CD4-positive, CD25-positive, alpha-beta regulatory T cell (primary cell): ENCODE measurements at regions not wholly inside any gene's neighbourhood (a gene's known extent, or its start where the extent isn't known, plus 50 kb on each side); places are given as distances from the start of the nearest gene placed in this dataset.

Experiments
- ATAC-seq, 2 donors: fragments of 150-1000 bp; cut with Tn5 transposase; one replicate each; pipeline ENCODE4 v1.10.0; 2021; ENCODE audit warnings: low read depth in 2 of 2, moderate number of reproducible peaks in 2 of 2, moderate library complexity in 1 of 2
- DNase-seq, 3 donors: peaks; one replicate each; pipeline versions ENCODE4 v3.0.0 to v3.0.0-alpha.2; 2012 to 2022; ENCODE audit warnings: mixed read lengths in 1 of 3
- H3K27ac ChIP-seq: one replicate; pipeline ENCODE4 v1.7.0; 2013; ENCODE audit warnings: mild to moderate bottlenecking, low read length; ENCODE audit not compliant: insufficient read depth, poor library complexity, severe bottlenecking
- H3K27me3 ChIP-seq: one replicate; pipeline ENCODE4 v1.7.0; 2013; ENCODE audit warnings: low read length; ENCODE audit not compliant: control insufficient read depth, insufficient read depth
- H3K36me3 ChIP-seq: one replicate; pipeline ENCODE4 v1.7.0; 2013; ENCODE audit warnings: mild to moderate bottlenecking, low read length, moderate library complexity; ENCODE audit not compliant: control insufficient read depth, insufficient read depth
- H3K4me1 ChIP-seq: 2 replicates; pipeline ENCODE4 v1.7.0; 2013; ENCODE audit warnings: mild to moderate bottlenecking, low read length; ENCODE audit not compliant: insufficient read depth, control insufficient read depth, poor library complexity, severe bottlenecking
- H3K4me3 ChIP-seq: one replicate; pipeline ENCODE4 v1.7.0; 2013; ENCODE audit warnings: low read depth, mild to moderate bottlenecking, low read length, moderate library complexity
- H3K9me3 ChIP-seq, 2 experiments: 1 replicate in 1 of 2; 2 replicates in 1 of 2; pipeline ENCODE4 v1.7.0; 2013; ENCODE audit warnings: low read length in 2 of 2, mild to moderate bottlenecking in 1 of 2, moderate library complexity in 1 of 2; ENCODE audit not compliant: control insufficient read depth in 2 of 2
- H3K27ac Mint-ChIP-seq, 3 donors: one replicate each; pipeline ENCODE4 v1.8.0; 2020 to 2022; ENCODE audit warnings: mild to moderate bottlenecking in 3 of 3, mixed read lengths in 3 of 3, moderate library complexity in 2 of 3
- H3K27me3 Mint-ChIP-seq: one replicate; pipeline ENCODE4 v1.8.0; 2022; ENCODE audit warnings: mild to moderate bottlenecking, mixed read lengths
- H3K36me3 Mint-ChIP-seq: one replicate; pipeline ENCODE4 v1.8.0; 2020; ENCODE audit warnings: mixed read lengths
- H3K4me1 Mint-ChIP-seq, 4 donors: one replicate each; pipeline ENCODE4 v1.8.0; 2020 to 2022; ENCODE audit warnings: mixed read lengths in 4 of 4, mild to moderate bottlenecking in 1 of 4
- H3K4me3 Mint-ChIP-seq, 4 donors: one replicate each; pipeline ENCODE4 v1.8.0; 2020 to 2022; ENCODE audit warnings: mild to moderate bottlenecking in 4 of 4, mixed read lengths in 4 of 4, moderate library complexity in 3 of 4
- H3K9me3 Mint-ChIP-seq, 7 donors: one replicate each; pipeline ENCODE4 v1.8.0; 2020 to 2022; ENCODE audit warnings: mixed read lengths in 7 of 7, mild to moderate bottlenecking in 3 of 7, moderate library complexity in 2 of 7

DNA sequence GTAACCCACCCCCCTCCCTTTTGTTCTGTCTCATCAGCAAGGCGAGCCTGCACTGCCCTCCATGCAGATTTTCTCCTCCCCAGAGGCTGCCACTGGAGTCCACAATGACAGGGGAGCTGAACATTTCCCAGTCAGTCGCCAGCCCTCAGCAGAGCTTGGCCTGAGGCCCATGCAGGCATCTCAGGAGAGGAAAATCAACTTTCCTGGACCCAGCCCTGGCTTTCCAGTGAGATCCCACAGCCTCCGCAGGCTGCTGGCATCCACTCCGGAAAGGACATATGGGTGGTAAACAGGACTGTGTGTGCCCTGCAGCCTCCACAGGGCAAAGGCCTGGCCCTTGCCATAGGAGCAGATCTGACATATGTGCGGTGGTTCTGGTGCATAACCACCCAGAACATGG lies 253.8 kb downstream of the TNS1 start:
- peaks cover 7% of the 10 kb centered on the region for H3K36me3 Mint-ChIP-seq
- no peak overlapping the region for H3K27ac Mint-ChIP-seq
- H3K4me3 Mint-ChIP-seq: no peak overlapping the region
- Histone ChIP-seq H3K4me1 (no peaks in the 10 kb centered on the region), H3K27ac (no peak overlapping the region), H3K36me3 (no peaks in the 10 kb centered on the region), H3K9me3 (no peaks in the 10 kb centered on the region), H3K27me3 (no peaks in the 10 kb centered on the region), H3K4me3 (no peak overlapping the region)
- H3K9me3 Mint-ChIP-seq: peaks cover 0 to 5% (median 0%) of the 10 kb centered on the region in 7 donors
- H3K4me1 Mint-ChIP-seq: no peaks in the 10 kb centered on the region
- DNase-seq (no peak), ATAC-seq (no peak)
- H3K27me3 Mint-ChIP-seq: peaks cover 4% of the 10 kb centered on the region

DNA sequence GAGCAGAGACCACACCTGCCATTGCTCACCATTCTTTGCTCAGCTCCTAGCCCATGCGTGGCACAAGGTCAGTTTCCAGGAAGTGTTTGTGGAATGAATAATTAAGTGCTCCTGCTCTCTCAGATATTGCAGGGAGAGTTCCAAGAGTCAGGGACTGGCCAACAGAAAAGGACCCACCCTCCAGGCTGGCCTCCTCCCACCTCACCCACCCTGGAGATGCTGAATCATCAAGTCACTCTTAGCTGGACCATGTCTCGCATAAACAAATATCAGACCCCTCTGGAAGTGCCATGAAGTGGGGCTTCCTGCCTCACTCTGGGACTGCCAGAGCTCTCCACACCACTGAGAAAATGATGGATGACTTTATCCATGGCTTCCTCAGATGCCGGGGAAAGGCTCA lies 256.0 kb downstream of the TNS1 start:
- ATAC-seq (no peak), DNase-seq (no peak)
- peaks cover 2% of the 10 kb centered on the region for H3K36me3 Mint-ChIP-seq
- Histone ChIP-seq H3K9me3 (no peaks in the 10 kb centered on the region), H3K4me3 (no peak overlapping the region), H3K36me3 (no peaks in the 10 kb centered on the region), H3K4me1 (no peaks in the 10 kb centered on the region), H3K27me3 (no peaks in the 10 kb centered on the region), H3K27ac (no peak overlapping the region)
- H3K4me1 Mint-ChIP-seq: no peaks in the 10 kb centered on the region
- H3K27ac Mint-ChIP-seq: no peak overlapping the region
- H3K9me3 Mint-ChIP-seq: peaks cover 0 to 5% (median 0%) of the 10 kb centered on the region in 7 donors
- H3K27me3 Mint-ChIP-seq: peaks cover 8% of the 10 kb centered on the region
- H3K4me3 Mint-ChIP-seq: no peak overlapping the region

DNA sequence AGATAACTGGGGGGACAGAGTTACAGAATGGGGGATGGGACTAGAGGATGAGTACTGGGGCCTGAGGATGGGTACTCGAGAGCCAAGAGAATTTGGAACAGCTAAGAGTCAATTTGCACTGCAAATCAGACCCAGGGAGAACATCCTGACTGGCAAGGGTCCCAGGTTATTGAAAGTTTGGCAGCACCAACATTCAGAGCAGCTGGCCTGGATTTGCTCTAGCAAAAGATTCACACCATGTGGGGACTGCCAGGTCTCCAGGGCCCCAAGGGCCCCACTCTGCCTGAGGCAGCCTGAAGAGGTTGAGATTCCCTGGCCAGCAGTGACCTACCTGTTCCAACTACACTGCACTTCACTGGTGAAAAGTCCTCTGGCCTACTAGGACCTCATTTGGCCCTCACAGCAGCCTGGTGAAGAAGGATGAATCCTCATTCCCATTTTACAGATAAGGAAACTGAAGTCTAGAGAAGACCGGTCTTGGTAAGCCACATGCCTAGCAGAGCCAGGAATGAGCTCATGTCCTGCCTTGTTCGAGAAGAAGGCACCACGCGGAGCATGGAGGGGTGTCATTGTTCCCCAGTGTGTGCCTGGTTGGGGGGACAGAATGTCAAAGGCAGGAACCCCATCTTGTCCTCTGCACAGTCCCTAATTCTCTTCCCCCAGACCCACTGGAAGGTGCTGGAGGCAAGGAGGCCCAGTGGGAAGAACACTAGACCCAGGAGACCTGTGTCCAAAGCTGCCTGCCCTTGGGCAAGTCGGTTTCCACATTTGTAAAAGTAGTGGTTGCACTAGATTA lies 258.6 kb downstream of the TNS1 start:
- no peaks in the 10 kb centered on the region for H3K36me3 ChIP-seq
- Mint-ChIP-seq H3K36me3 (no peaks in the 10 kb centered on the region), H3K9me3 (peaks cover 0 to 5% (median 0%) of the 10 kb centered on the region in 7 donors), H3K27me3 (peaks cover 8% of the 10 kb centered on the region), H3K27ac (peak overlapping the region in 1 of 3 donors; percentile 2), H3K4me3 (no peak overlapping the region), H3K4me1 (no peaks in the 10 kb centered on the region)
- ATAC-seq: no peak
- DNase-seq: no peak
- no peak overlapping the region for H3K27ac ChIP-seq
- H3K27me3 ChIP-seq: no peaks in the 10 kb centered on the region
- no peaks in the 10 kb centered on the region for H3K4me1 ChIP-seq
- no peak overlapping the region for H3K4me3 ChIP-seq
- H3K9me3 ChIP-seq: no peaks in the 10 kb centered on the region

DNA sequence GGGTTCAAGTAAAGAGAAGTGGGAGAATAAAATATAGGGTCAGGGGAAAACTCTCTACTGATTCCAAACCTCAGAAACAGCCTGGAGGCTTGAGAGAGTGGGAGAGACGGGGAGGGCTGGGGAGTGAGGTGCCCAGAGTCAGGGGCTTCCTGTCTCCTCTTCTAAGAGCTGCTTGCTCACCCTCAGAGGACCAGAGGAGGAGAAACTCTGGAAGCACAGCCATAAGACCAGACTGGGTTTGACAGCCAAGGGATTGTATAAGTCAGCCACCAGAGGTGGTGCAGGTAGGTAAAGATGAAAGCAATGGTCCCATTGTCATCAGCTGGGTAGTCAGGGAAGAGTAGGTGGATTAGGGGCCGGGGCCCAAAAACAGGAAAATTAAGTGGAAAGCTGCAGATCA lies 259.4 kb downstream of the TNS1 start:
- H3K27ac Mint-ChIP-seq: no peak overlapping the region
- ATAC-seq: no peak
- DNase-seq: no peak

DNA sequence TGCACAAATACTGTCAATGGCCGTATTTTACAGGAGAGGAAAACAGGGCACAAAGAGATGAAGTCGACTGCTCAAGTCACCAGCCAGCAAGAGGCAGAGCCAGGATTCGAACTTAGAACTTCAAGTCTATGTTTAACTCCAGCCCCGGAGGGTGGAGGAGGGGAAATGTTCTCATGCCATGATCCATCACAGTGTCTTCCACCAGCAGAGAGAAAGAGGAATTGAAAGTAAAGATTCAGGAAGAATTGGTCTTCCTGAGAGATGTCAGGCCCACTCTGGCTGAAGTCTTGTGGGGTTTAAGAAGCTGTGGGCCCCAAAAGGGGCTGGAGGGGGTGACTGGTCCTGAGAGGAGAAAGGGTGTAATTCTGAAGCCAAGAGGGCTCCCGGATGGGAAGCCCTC lies 260.0 kb downstream of the TNS1 start:
- H3K9me3 Mint-ChIP-seq: peaks cover 0 to 5% (median 0%) of the 10 kb centered on the region in 7 donors
- DNase-seq: no peak
- H3K27me3 Mint-ChIP-seq: peaks cover 4% of the 10 kb centered on the region
- no peaks in the 10 kb centered on the region for H3K4me1 ChIP-seq
- H3K4me1 Mint-ChIP-seq: no peaks in the 10 kb centered on the region
- no peaks in the 10 kb centered on the region for H3K9me3 ChIP-seq
- no peak overlapping the region for H3K27ac ChIP-seq
- no peak overlapping the region for H3K27ac Mint-ChIP-seq
- no peak overlapping the region for H3K4me3 ChIP-seq
- H3K36me3 ChIP-seq: no peaks in the 10 kb centered on the region
- no peaks in the 10 kb centered on the region for H3K36me3 Mint-ChIP-seq
- no peak overlapping the region for H3K4me3 Mint-ChIP-seq
- no peaks in the 10 kb centered on the region for H3K27me3 ChIP-seq
- ATAC-seq: no peak

More for the DNA sequence above, 259.4 kb downstream of the TNS1 start:
- Histone ChIP-seq H3K27ac (no peak overlapping the region), H3K36me3 (no peaks in the 10 kb centered on the region), H3K27me3 (no peaks in the 10 kb centered on the region), H3K4me3 (no peak overlapping the region), H3K4me1 (no peaks in the 10 kb centered on the region), H3K9me3 (no peaks in the 10 kb centered on the region)
- Mint-ChIP-seq H3K36me3 (no peaks in the 10 kb centered on the region), H3K9me3 (peaks cover 0 to 5% (median 0%) of the 10 kb centered on the region in 7 donors), H3K4me1 (no peaks in the 10 kb centered on the region), H3K27me3 (peaks cover 5% of the 10 kb centered on the region), H3K4me3 (no peak overlapping the region)

DNA sequence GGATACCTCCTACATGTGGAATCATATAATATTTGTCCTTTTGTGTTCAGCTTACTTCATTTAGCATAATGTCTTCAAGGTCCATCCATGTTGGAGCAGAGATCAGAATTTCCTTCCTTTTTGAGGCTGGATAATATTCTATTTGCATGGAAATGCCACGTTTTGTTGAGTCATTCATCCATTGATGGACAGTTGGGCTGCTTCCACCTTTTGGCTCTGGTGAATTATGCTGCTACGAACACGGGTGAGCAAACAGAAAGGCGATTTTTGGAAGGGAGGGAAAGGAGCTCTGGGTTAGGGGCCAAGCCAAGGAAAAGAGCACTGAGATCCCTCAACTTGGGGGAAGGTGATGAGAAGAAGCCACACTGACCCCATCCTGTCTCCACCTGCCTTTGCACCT lies 260.5 kb downstream of the TNS1 start:
- Histone ChIP-seq H3K27ac (no peak overlapping the region), H3K9me3 (no peaks in the 10 kb centered on the region), H3K27me3 (no peaks in the 10 kb centered on the region), H3K4me3 (no peak overlapping the region), H3K36me3 (no peaks in the 10 kb centered on the region), H3K4me1 (no peaks in the 10 kb centered on the region)
- Mint-ChIP-seq H3K9me3 (peaks cover 0 to 5% (median 0%) of the 10 kb centered on the region in 7 donors), H3K4me1 (no peaks in the 10 kb centered on the region), H3K4me3 (no peak overlapping the region), H3K27ac (peak overlapping the region in 1 of 3 donors; percentile 64), H3K27me3 (peaks cover 4% of the 10 kb centered on the region), H3K36me3 (no peaks in the 10 kb centered on the region)
- ATAC-seq (no peak), DNase-seq (no peak)

DNA sequence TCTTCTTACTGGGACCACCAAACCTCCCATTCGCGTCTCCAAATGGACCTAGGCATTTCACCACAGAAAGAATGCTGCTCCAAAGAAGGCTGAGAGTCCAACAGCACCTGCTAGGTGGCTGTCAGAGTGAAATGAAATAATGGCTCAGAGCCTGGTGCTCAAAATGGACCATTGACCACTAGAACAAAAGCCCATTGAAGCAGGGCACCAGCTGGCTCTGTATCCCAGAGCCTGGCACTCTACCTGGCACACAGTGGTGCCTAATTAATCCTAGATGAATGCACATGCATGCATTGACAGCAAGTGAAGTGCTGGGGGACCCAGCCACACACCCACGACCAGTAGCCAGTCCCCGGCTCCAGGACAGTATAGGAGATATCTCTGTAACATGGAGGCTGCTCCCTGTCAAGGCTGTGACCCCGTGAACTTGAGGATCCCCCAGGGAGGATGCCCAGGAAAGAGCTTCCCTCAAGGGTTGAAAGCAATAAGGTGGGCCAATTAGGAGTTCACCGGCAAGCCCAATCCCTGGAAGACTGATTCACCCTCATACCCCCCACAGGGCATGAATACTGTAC lies 261.3 kb downstream of the TNS1 start:
- no peaks in the 10 kb centered on the region for H3K27me3 ChIP-seq
- peaks cover 4% of the 10 kb centered on the region for H3K27me3 Mint-ChIP-seq
- no peaks in the 10 kb centered on the region for H3K4me1 Mint-ChIP-seq
- H3K36me3 ChIP-seq: no peaks in the 10 kb centered on the region
- H3K9me3 ChIP-seq: no peaks in the 10 kb centered on the region
- no peaks in the 10 kb centered on the region for H3K36me3 Mint-ChIP-seq
- DNase-seq (no peak), ATAC-seq (no peak)
- H3K27ac Mint-ChIP-seq: no peak overlapping the region
- H3K9me3 Mint-ChIP-seq: peaks cover 0 to 4% (median 0%) of the 10 kb centered on the region in 7 donors
- no peak overlapping the region for H3K27ac ChIP-seq
- H3K4me1 ChIP-seq: no peaks in the 10 kb centered on the region
- H3K4me3 ChIP-seq: no peak overlapping the region
- H3K4me3 Mint-ChIP-seq: no peak overlapping the region

DNA sequence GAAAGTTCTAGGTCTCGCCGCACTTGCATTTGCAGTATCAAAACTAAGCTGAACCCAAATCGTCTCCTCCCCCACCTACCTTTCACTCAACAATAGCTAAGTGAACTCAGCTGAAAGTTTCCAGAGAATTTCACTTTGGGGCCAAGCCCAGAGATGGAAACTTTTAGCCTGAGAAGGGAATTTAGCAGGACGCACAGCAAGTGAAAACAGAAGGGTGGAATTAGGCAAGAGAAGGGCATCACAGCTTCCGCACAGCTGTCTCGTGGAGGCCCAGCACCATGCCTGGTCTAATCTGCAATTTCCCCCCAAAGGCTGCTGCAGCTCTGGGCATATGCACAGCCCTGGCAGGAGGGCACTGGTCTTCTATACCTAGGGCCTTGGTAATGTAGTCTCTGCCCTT lies 262.0 kb downstream of the TNS1 start:
- H3K27ac ChIP-seq: no peak overlapping the region
- no peaks in the 10 kb centered on the region for H3K9me3 ChIP-seq
- no peak overlapping the region for H3K4me3 ChIP-seq
- Mint-ChIP-seq H3K27ac (no peak overlapping the region), H3K27me3 (peaks cover 4% of the 10 kb centered on the region), H3K9me3 (no peaks in the 10 kb centered on the region), H3K4me1 (no peaks in the 10 kb centered on the region), H3K4me3 (no peak overlapping the region), H3K36me3 (no peaks in the 10 kb centered on the region)
- H3K4me1 ChIP-seq: no peaks in the 10 kb centered on the region
- H3K27me3 ChIP-seq: no peaks in the 10 kb centered on the region
- no peak for ATAC-seq
- DNase-seq: no peak
- no peaks in the 10 kb centered on the region for H3K36me3 ChIP-seq
